Heart left ventricle (tissue), 16 donors: ENCODE measurements at regions not wholly inside any gene's neighbourhood (a gene's known extent, or its start where the extent isn't known, plus 50 kb on each side); places are given as distances from the start of the nearest gene placed in this dataset.
A peak's percentile ranks its signal among the peaks of the same experiment; 100 is the strongest.

Experiments used
- ATAC-seq, 4 donors: fragments of 200-7000 bp; cut with Tn5 transposase; one replicate each; pipeline ENCODE4 v1.9.1; 2020 to 2022; ENCODE audit warnings: moderate library complexity in 4 of 4, mild to moderate bottlenecking in 3 of 4, moderate number of reproducible peaks in 1 of 4
- DNase-seq, 5 donors: peaks; one replicate each; pipeline ENCODE4 v3.0.0-alpha.2; 2020
- H3K27ac ChIP-seq, 12 donors: fragments of 200-600 bp; sonication (generic) in 4 of 12; one replicate each; pipeline versions ENCODE4 v1.5.0 to v1.8.0; 2016 to 2022; ENCODE audit warnings: mild to moderate bottlenecking in 2 of 12
- H3K27me3 ChIP-seq, 9 donors: fragments of 200-600 bp; sonication (generic) in 2 of 9; one replicate each; pipeline versions ENCODE4 v1.5.1 to v1.8.0; 2016 to 2022; ENCODE audit warnings: mild to moderate bottlenecking in 3 of 9
- H3K36me3 ChIP-seq, 9 donors: fragments of 200-600 bp; sonication (generic) in 2 of 9; one replicate each; pipeline versions ENCODE4 v1.5.0 to v1.8.0; 2018 to 2022; ENCODE audit warnings: mild to moderate bottlenecking in 2 of 9
- H3K4me1 ChIP-seq, 12 donors: fragments of 200-600 bp; sonication (generic) in 4 of 12; one replicate each; pipeline versions ENCODE4 v1.5.0 to v1.8.0; 2016 to 2022; ENCODE audit warnings: mild to moderate bottlenecking in 3 of 12
- H3K4me3 ChIP-seq, 12 donors: fragments of 200-600 bp; sonication (generic) in 4 of 12; one replicate each; pipeline versions ENCODE4 v1.5.0 to v1.8.0; 2017 to 2022; ENCODE audit warnings: mild to moderate bottlenecking in 9 of 12, moderate library complexity in 4 of 12
- H3K9me3 ChIP-seq, 12 donors: fragments of 200-600 bp; sonication (generic) in 4 of 12; one replicate each; pipeline versions ENCODE4 v1.5.0 to v1.8.0; 2016 to 2022; ENCODE audit warnings: mild to moderate bottlenecking in 1 of 12
- CTCF ChIP-seq, 12 donors: fragments of 200-600 bp; sonication (generic) in 4 of 12; IDR thresholded peaks; one replicate each; pipeline versions ENCODE4 v1.5.0 to v1.8.0; 2018 to 2022; ENCODE audit warnings: antibody characterized with exemption in 12 of 12, mild to moderate bottlenecking in 5 of 12
- POLR2A ChIP-seq, 2 donors: fragments of 450-650 bp; IDR thresholded peaks; one replicate each; pipeline ENCODE4 v1.6.1; 2017; ENCODE audit warnings: antibody characterized with exemption in 2 of 2, mild to moderate bottlenecking in 2 of 2, moderate library complexity in 2 of 2
- WGBS, 4 donors: extraction: QIAGEN DNeasy Blood & Tissue Kit in 2 of 4; methylation state at CpG; one replicate each; pipeline versions ENCODE4 v1.1.5 to v1.1.7; 2013 to 2018; 5-methylcytosine and 5-hydroxymethylcytosine counted together
- intact Hi-C, 10 donors: fragments of 100-400 bp; cut with DNase I; formaldehyde crosslinking; loops; one replicate each; pipeline versions ENCODE4 v1.11.1 to v1.14.2; 2022
- donor health status: ischemic (EF 13 %, LVEDD 7.1; RV severe dilation, severe dysfunction).
- donor health status: healthy with polysubstance abuse.
- donor health status: DM: no; HTN: yes; CAD: no.
- donor health status: DM: no; HTN: no; CAD: no.
- donor health status: ischemic (EF 25% LVEDD 6.9; RV normal size, moderate dysfunction).
- donor health status: ischemic (EF 25% LVEDD 5.7; RV mildly dilated, moderate dysfunction).
- donor health status: healthy.
- donor health status: DM: yes; HTN: yes; CAD: no.
- donor health status: ischemic (EF 35%, LVEDD 5.7; RV mildly dilated, moderate dysfunction).
- donor health status: nonischemic (EF 11% LVEDD 7.7; RV severe dilation, severe dysfunction).
- donor health status: DM: yes; HTN: yes; CAD: no.
- donor health status: PGD.
- donor health status: ischemic (EF 29% LVEDD 5.4; RV normal size, mild dysfunction).
- donor health status: nonischemic (EF 23%, LVEDD 6.1; RV moderate dilation, normal function).

GRCh38 chr3:94331831-94332230 lies 269.0 kb downstream of the NSUN3 start:
- Histone ChIP-seq H3K4me3 (no peak overlapping the region), H3K4me1 (no peaks in the 10 kb centered on the region), H3K27me3 (peaks cover 0 to 3% (median 0%) of the 10 kb centered on the region in 9 donors), H3K36me3 (no peaks in the 10 kb centered on the region), H3K27ac (no peak overlapping the region), H3K9me3 (no peaks in the 10 kb centered on the region)
- no peak for TF ChIP-seq POLR2A (IDR thresholded peaks at IDR 0.05)
- no peak for TF ChIP-seq CTCF (IDR thresholded peaks at IDR 0.05)
- 66 to 71% (median 68%) methylated on average over 1 of the region's 1 CpG for whole genome bisulfite sequencing, 4 donors
- intact Hi-C loops = loop anchor here in 2 of 10 donors (10.0 kb wide), 2 partner anchors 383 to 393 kb away; no protein-coding TSS in a partner anchor
- no peak for ATAC-seq
- no peak for DNase-seq

GRCh38 chr3:94336046-94336753 lies 273.3 kb downstream of the NSUN3 start:
- intact Hi-C loops = loop anchor here in 3 of 10 donors (1.0 to 10.0 kb wide), 3 partner anchors 379 to 389 kb away; no protein-coding TSS in a partner anchor
- DNase-seq = no peak
- Histone ChIP-seq H3K9me3 (no peaks in the 10 kb centered on the region), H3K27ac (no peak overlapping the region), H3K4me1 (no peaks in the 10 kb centered on the region), H3K27me3 (no peaks in the 10 kb centered on the region), H3K4me3 (no peak overlapping the region), H3K36me3 (no peaks in the 10 kb centered on the region)
- TF ChIP-seq POLR2A (IDR thresholded peaks at IDR 0.05) (no peak), CTCF (IDR thresholded peaks at IDR 0.05) (peak in 10 of 12 donors; percentile 11 to 55 (median 42))
- WGBS, 4 donors = 39 to 45% (median 44%) methylated on average over 4 of the region's 4 CpGs
- ATAC-seq = peak in 2 of 4 donors; percentile 54 to 63

- Histone ChIP-seq H3K4me1 (no peaks in the 10 kb centered on the region), H3K4me3 (no peak overlapping the region), H3K36me3 (no peaks in the 10 kb centered on the region), H3K27ac (no peak overlapping the region), H3K9me3 (no peaks in the 10 kb centered on the region), H3K27me3 (no peaks in the 10 kb centered on the region)
- intact Hi-C loops = no loop called here
- no peak for TF ChIP-seq CTCF (IDR thresholded peaks at IDR 0.05)
- ATAC-seq (no peak), DNase-seq (no peak)
- WGBS, 4 donors = 95 to 97% (median 96%) methylated on average over 13 of the region's 13 CpGs
Measured at GRCh38 chr3:94345101-94345500, 282.2 kb downstream of the NSUN3 start.

- intact Hi-C loops = no loop called here
- H3K4me3 ChIP-seq = no peak overlapping the region
- no peaks in the 10 kb centered on the region for H3K4me1 ChIP-seq
- ATAC-seq (no peak), DNase-seq (no peak)
- H3K9me3 ChIP-seq = no peaks in the 10 kb centered on the region
- no peaks in the 10 kb centered on the region for H3K36me3 ChIP-seq
- TF ChIP-seq POLR2A (IDR thresholded peaks at IDR 0.05) (no peak), CTCF (IDR thresholded peaks at IDR 0.05) (no peak)
- WGBS, 4 donors = 63 to 74% (median 69%) methylated on average over 4 of the region's 4 CpGs
- no peaks in the 10 kb centered on the region for H3K27me3 ChIP-seq
- no peak overlapping the region for H3K27ac ChIP-seq
Measured at GRCh38 chr3:94349310-94349878, 286.5 kb downstream of the NSUN3 start.
